PC-3 (cell line): ENCODE measurements at regions not wholly inside any gene's neighbourhood (a gene's known extent, or its start where the extent isn't known, plus 50 kb on each side); places are given as distances from the start of the nearest gene placed in this dataset.
"Not testable (repeated sequence)": the region's sequence is repeated elsewhere in the genome, so short reads cannot be mapped to it uniquely, and the experiment has no call there.

Experiments used
- CTCF ChIP-seq: fragments of 300-600 bp; sonication (generic); conservative IDR thresholded peaks from 2 replicates; pipeline ENCODE4 v1.5.1; 2017; ENCODE audit warnings: antibody characterized with exemption, low read depth, mild to moderate bottlenecking, low read length
- EZH2phosphoT487 ChIP-seq: fragments of 300-600 bp; sonication (generic); IDR thresholded peaks from 2 replicates; pipeline ENCODE4 v1.6.1; 2018; ENCODE audit warnings: mild to moderate bottlenecking, antibody characterized with exemption, low read length, borderline replicate concordance

DNA sequence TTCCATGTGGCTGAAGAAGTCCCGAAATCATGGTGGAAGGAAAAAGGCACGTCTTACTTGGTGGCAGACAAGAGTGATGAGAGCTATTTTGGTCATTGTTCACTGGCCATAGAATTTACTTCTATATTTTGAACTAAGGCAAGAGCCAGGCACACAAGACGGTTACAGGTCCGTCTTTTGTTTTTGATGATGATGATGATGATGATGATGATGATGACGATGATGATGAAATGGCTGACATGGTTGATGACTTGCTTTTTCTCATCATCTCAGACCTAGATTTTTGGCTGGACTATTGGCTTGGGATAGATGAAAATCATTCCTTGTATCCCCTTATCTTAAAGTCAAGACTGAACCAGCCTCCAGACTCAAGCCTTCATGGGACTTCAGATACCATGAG is 88.7 kb upstream of the ZNF195 start:
- TF ChIP-seq CTCF, EZH2phosphoT487: not testable (repeated sequence)
